Stimulated activated CD8-positive, alpha-beta memory T cell treated with anti-CD3 and anti-CD28 coated beads, Interleukin-2, amount 100 ng/mL, for 1 hour (primary cell): ENCODE measurements at regions not wholly inside any gene's neighbourhood (a gene's known extent, or its start where the extent isn't known, plus 50 kb on each side); places are given as distances from the start of the nearest gene placed in this dataset.

Source experiments
- DNase-seq, 2 donors: peaks; one replicate each; pipeline ENCODE4 v3.0.0-alpha.2; 2020; ENCODE audit warnings: low read depth in 2 of 2

- DNase-seq = no peak
Observed at GRCh38 chr2:241942416-241943208, 73.1 kb downstream of the RTP5 start.

- DNase-seq = no peak
Observed at GRCh38 chr2:241943209-241943850, 73.8 kb downstream of the RTP5 start.

GRCh38 chr2:241943961-241944575, 74.5 kb downstream of the RTP5 start:
- no peak for DNase-seq

- DNase-seq = no peak
Observed at GRCh38 chr2:241944821-241945220, 75.3 kb downstream of the RTP5 start.

GRCh38 chr2:241945311-241945710, 75.8 kb downstream of the RTP5 start:
- no peak for DNase-seq

- no peak for DNase-seq
Observed at GRCh38 chr2:241945803-241946202, 76.3 kb downstream of the RTP5 start.

- no peak for DNase-seq
Observed at GRCh38 chr2:241946306-241947003, 76.9 kb downstream of the RTP5 start.

- DNase-seq = no peak
Observed at GRCh38 chr2:241947004-241947350, 77.4 kb downstream of the RTP5 start.

GRCh38 chr2:241947401-241947800, 77.9 kb downstream of the RTP5 start:
- no peak for DNase-seq

- no peak for DNase-seq
Observed at GRCh38 chr2:241947876-241948275, 78.3 kb downstream of the RTP5 start.

- no peak for DNase-seq
Observed at GRCh38 chr2:241948299-241948897, 78.9 kb downstream of the RTP5 start.

- no peak for DNase-seq
Observed at GRCh38 chr2:241948901-241949735, 79.6 kb downstream of the RTP5 start.

- DNase-seq = no peak
Observed at GRCh38 chr2:241949736-241950412, 80.3 kb downstream of the RTP5 start.

- DNase-seq = peak; percentile 41 to 46
Observed at GRCh38 chr2:241950413-241951315, 81.1 kb downstream of the RTP5 start.

- DNase-seq = no peak
Observed at GRCh38 chr2:241951316-241951700, 81.8 kb downstream of the RTP5 start.

GRCh38 chr2:241951920-241952319, 82.4 kb downstream of the RTP5 start:
- no peak for DNase-seq

GRCh38 chr2:241952816-241953215, 83.3 kb downstream of the RTP5 start:
- DNase-seq = no peak

GRCh38 chr2:241953324-241953928, 83.9 kb downstream of the RTP5 start:
- DNase-seq = no peak

- no peak for DNase-seq
Observed at GRCh38 chr2:241956521-241957110, 87.1 kb downstream of the RTP5 start.
